WTC11 (cell line): ENCODE measurements at regions not wholly inside any gene's neighbourhood (a gene's known extent, or its start where the extent isn't known, plus 50 kb on each side); places are given as distances from the start of the nearest gene placed in this dataset.

Experiments
- ATAC-seq: fragments of 200-7000 bp; cut with Tn5 transposase; 2 replicates; pipeline ENCODE4 v1.10.0; 2021; ENCODE audit warnings: mild to moderate bottlenecking, moderate library complexity
- CTCF ChIA-PET: fragments of 300-600 bp; sonication (Branson Sonifier 250); formaldehyde crosslinking; loops from one replicate; lab custom pipeline; 2021; ENCODE audit warnings: antibody characterized with exemption; lab: Charles Lee
- POLR2A ChIA-PET: fragments of 350-600 bp; sonication (Branson Sonifier 250); formaldehyde crosslinking; loops from one replicate; lab custom pipeline; 2021; ENCODE audit warnings: antibody characterized with exemption; lab: Charles Lee
- DNase-seq: peaks from one replicate; pipeline ENCODE4 v3.0.0; 2021; ENCODE audit warnings: low spot score
- H3K27ac Mint-ChIP-seq: 2 replicates; pipeline ENCODE4 v1.8.0; 2021; ENCODE audit warnings: mixed read lengths
- H3K27me3 Mint-ChIP-seq: 2 replicates; pipeline ENCODE4 v1.8.0; 2021; ENCODE audit warnings: low read depth, mild to moderate bottlenecking, moderate library complexity, mixed read lengths
- H3K36me3 Mint-ChIP-seq: 2 replicates; pipeline ENCODE4 v1.8.0; 2021; ENCODE audit warnings: mixed read lengths
- H3K4me1 Mint-ChIP-seq: 2 replicates; pipeline ENCODE4 v1.8.0; 2022; ENCODE audit warnings: mixed read lengths
- H3K4me3 Mint-ChIP-seq: 2 replicates; pipeline ENCODE4 v1.8.0; 2021; ENCODE audit warnings: mild to moderate bottlenecking, moderate library complexity, mixed read lengths
- H3K9me3 Mint-ChIP-seq: 2 replicates; pipeline ENCODE4 v1.8.0; 2021; ENCODE audit warnings: mixed read lengths
- AR ChIP-seq: fragments of 250-450 bp; sonication (Bioruptor Pico); IDR thresholded peaks from 2 replicates; pipeline ENCODE4 v1.9.0; 2021; ENCODE audit warnings: mild to moderate bottlenecking
- ATF2 ChIP-seq: sonication (generic); formaldehyde crosslinking; IDR thresholded peaks from 2 replicates; pipeline ENCODE4 v1.8.1; 2022; ENCODE audit warnings: low read depth, missing genetic modification reagents, borderline replicate concordance
- CREM ChIP-seq: sonication (generic); formaldehyde crosslinking; IDR thresholded peaks from 2 replicates; pipeline ENCODE4 v1.8.1; 2022; ENCODE audit warnings: mild to moderate bottlenecking, missing genetic modification reagents, moderate library complexity
- FOXJ3 ChIP-seq: sonication (generic); formaldehyde crosslinking; IDR thresholded peaks from 2 replicates; pipeline ENCODE4 v1.9.0; 2021; ENCODE audit warnings: missing genetic modification reagents, mild to moderate bottlenecking, borderline replicate concordance
- FOXK1 ChIP-seq: sonication (generic); formaldehyde crosslinking; IDR thresholded peaks from 2 replicates; pipeline ENCODE4 v1.8.0; 2022; ENCODE audit warnings: mild to moderate bottlenecking, moderate library complexity, missing genetic modification reagents
- GTF2I ChIP-seq: fragments of 250-450 bp; sonication (Bioruptor Pico); conservative IDR thresholded peaks from 2 replicates; pipeline ENCODE4 v1.4.0; 2021; ENCODE audit warnings: mild to moderate bottlenecking
- HMGA2 ChIP-seq: fragments of 250-450 bp; sonication (Bioruptor Pico); IDR thresholded peaks from 2 replicates; pipeline ENCODE4 v1.4.0; 2021; ENCODE audit warnings: mild to moderate bottlenecking, moderate library complexity
- KAT7 ChIP-seq: sonication (generic); formaldehyde crosslinking; IDR thresholded peaks from 2 replicates; pipeline ENCODE4 v1.8.1; 2023; ENCODE audit warnings: missing genetic modification reagents, mild to moderate bottlenecking, borderline replicate concordance
- MLX ChIP-seq: sonication (generic); formaldehyde crosslinking; IDR thresholded peaks from 2 replicates; pipeline ENCODE4 v1.8.1; 2023; ENCODE audit warnings: mild to moderate bottlenecking, missing genetic modification reagents, moderate library complexity
- OVOL2 ChIP-seq: fragments of 250-450 bp; sonication (Bioruptor Pico); IDR thresholded peaks from 2 replicates; pipeline ENCODE4 v1.9.0; 2021; ENCODE audit warnings: mild to moderate bottlenecking, borderline replicate concordance
- SMAD3 ChIP-seq: sonication (generic); formaldehyde crosslinking; IDR thresholded peaks from 2 replicates; pipeline ENCODE4 v1.8.0; 2022; ENCODE audit warnings: missing genetic modification reagents, mild to moderate bottlenecking, borderline replicate concordance
- TEAD4 ChIP-seq: sonication (generic); formaldehyde crosslinking; IDR thresholded peaks from 2 replicates; pipeline ENCODE4 v1.8.0; 2022; ENCODE audit warnings: mild to moderate bottlenecking, missing genetic modification reagents
- ZBTB43 ChIP-seq: sonication (generic); formaldehyde crosslinking; IDR thresholded peaks from 2 replicates; pipeline ENCODE4 v1.8.1; 2023; ENCODE audit warnings: mild to moderate bottlenecking, missing genetic modification reagents
- ZNF219 ChIP-seq: sonication (generic); formaldehyde crosslinking; IDR thresholded peaks from 2 replicates; pipeline ENCODE4 v1.8.0; 2023; ENCODE audit warnings: missing genetic modification reagents, mild to moderate bottlenecking, borderline replicate concordance
- ZNF232 ChIP-seq: sonication (generic); formaldehyde crosslinking; IDR thresholded peaks from 2 replicates; pipeline ENCODE4 v1.8.0; 2022; ENCODE audit warnings: mild to moderate bottlenecking, missing genetic modification reagents
- ZNF416 ChIP-seq: fragments of 250-450 bp; sonication (Bioruptor Pico); IDR thresholded peaks from 2 replicates; pipeline ENCODE4 v1.9.0; 2021; ENCODE audit warnings: mild to moderate bottlenecking, inconsistent platforms
- TF ChIP-seq, protein P1 (sequence below): fragments of 250-450 bp; sonication (Bioruptor Pico); IDR thresholded peaks from 2 replicates; pipeline ENCODE4 v1.9.0; 2021; ENCODE audit warnings: moderate library complexity, mild to moderate bottlenecking, inconsistent platforms, borderline replicate concordance
- TF ChIP-seq, protein P2 (sequence below): sonication (generic); formaldehyde crosslinking; conservative IDR thresholded peaks from 2 replicates; pipeline ENCODE4 v1.8.1; 2023; ENCODE audit warnings: mild to moderate bottlenecking, low read depth, missing genetic modification reagents, moderate library complexity
- TF ChIP-seq, protein P3 (sequence below): fragments of 250-450 bp; sonication (Bioruptor Pico); conservative IDR thresholded peaks from 2 replicates; pipeline ENCODE4 v1.9.0; 2021; ENCODE audit warnings: mild to moderate bottlenecking

GRCh38 chr10:62534031-62534430 is 159.9 kb downstream of the ZNF365 start:
- TF ChIP-seq ZNF232 (CRISPR knock-in tag) (no peak), FOXJ3 (no peak)
- TF ChIP-seq, all 79 proteins: peak for 0
- DNase-seq (no peak), ATAC-seq (no peak)
- peaks cover 11% of the 10 kb centered on the region for H3K4me1 Mint-ChIP-seq
- POLR2A ChIA-PET = no interaction called here
- no peaks in the 10 kb centered on the region for H3K36me3 Mint-ChIP-seq
- H3K27me3 Mint-ChIP-seq = no peaks in the 10 kb centered on the region
- H3K4me3 Mint-ChIP-seq = no peak overlapping the region
- peaks cover 4% of the 10 kb centered on the region; the same call in 1 of the 2 replicates for H3K9me3 Mint-ChIP-seq
- no peak overlapping the region for H3K27ac Mint-ChIP-seq
- CTCF ChIA-PET = no interaction called here

- Mint-ChIP-seq H3K36me3 (no peaks in the 10 kb centered on the region), H3K4me3 (no peak overlapping the region)
- TF ChIP-seq, protein P1, sequence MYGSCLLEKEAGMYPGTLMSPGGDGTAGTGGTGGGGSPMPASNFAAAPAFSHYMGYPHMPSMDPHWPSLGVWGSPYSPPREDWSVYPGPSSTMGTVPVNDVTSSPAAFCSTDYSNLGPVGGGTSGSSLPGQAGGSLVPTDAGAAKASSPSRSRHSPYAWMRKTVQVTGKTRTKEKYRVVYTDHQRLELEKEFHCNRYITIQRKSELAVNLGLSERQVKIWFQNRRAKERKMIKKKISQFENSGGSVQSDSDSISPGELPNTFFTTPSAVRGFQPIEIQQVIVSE (CRISPR knock-in tag) = no peak
- TF ChIP-seq ZNF416 = no peak
- no peak for TF ChIP-seq ZNF219 (CRISPR knock-in tag)
- no peak for TF ChIP-seq ZBTB43 (CRISPR knock-in tag)
- no peak for TF ChIP-seq TEAD4 (CRISPR knock-in tag)
- TF ChIP-seq KAT7 (CRISPR knock-in tag) = no peak
- TF ChIP-seq SMAD3 (CRISPR knock-in tag) = no peak
- TF ChIP-seq OVOL2 (CRISPR knock-in tag) = no peak
- TF ChIP-seq, protein P2, sequence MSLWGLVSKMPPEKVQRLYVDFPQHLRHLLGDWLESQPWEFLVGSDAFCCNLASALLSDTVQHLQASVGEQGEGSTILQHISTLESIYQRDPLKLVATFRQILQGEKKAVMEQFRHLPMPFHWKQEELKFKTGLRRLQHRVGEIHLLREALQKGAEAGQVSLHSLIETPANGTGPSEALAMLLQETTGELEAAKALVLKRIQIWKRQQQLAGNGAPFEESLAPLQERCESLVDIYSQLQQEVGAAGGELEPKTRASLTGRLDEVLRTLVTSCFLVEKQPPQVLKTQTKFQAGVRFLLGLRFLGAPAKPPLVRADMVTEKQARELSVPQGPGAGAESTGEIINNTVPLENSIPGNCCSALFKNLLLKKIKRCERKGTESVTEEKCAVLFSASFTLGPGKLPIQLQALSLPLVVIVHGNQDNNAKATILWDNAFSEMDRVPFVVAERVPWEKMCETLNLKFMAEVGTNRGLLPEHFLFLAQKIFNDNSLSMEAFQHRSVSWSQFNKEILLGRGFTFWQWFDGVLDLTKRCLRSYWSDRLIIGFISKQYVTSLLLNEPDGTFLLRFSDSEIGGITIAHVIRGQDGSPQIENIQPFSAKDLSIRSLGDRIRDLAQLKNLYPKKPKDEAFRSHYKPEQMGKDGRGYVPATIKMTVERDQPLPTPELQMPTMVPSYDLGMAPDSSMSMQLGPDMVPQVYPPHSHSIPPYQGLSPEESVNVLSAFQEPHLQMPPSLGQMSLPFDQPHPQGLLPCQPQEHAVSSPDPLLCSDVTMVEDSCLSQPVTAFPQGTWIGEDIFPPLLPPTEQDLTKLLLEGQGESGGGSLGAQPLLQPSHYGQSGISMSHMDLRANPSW (CRISPR knock-in tag) = no peak
- TF ChIP-seq ATF2 (CRISPR knock-in tag) = no peak
- TF ChIP-seq, all 79 proteins: peak for 0
These were observed 164.4 kb downstream of the ZNF365 start for GRCh38 chr10:62538606-62539005.

GRCh38 chr10:62540389-62540788 is 166.2 kb downstream of the ZNF365 start:
- Mint-ChIP-seq H3K4me1 (peaks cover 6% of the 10 kb centered on the region), H3K9me3 (peaks cover 7% of the 10 kb centered on the region), H3K27me3 (no peaks in the 10 kb centered on the region), H3K36me3 (no peaks in the 10 kb centered on the region), H3K4me3 (no peak overlapping the region), H3K27ac (no peak overlapping the region)
- POLR2A ChIA-PET = no interaction called here
- ATAC-seq (no peak), DNase-seq (no peak)
- CTCF ChIA-PET = interaction anchor here (1.4 kb wide), 1 partner anchor 48 kb away, joined by 4 read pairs; no protein-coding TSS in a partner anchor
- TF ChIP-seq CREM (CRISPR knock-in tag) = no peak
- TF ChIP-seq KAT7 (CRISPR knock-in tag) = no peak
- TF ChIP-seq FOXK1 (CRISPR knock-in tag) = no peak
- TF ChIP-seq ZNF416 = no peak
- TF ChIP-seq, protein P3, sequence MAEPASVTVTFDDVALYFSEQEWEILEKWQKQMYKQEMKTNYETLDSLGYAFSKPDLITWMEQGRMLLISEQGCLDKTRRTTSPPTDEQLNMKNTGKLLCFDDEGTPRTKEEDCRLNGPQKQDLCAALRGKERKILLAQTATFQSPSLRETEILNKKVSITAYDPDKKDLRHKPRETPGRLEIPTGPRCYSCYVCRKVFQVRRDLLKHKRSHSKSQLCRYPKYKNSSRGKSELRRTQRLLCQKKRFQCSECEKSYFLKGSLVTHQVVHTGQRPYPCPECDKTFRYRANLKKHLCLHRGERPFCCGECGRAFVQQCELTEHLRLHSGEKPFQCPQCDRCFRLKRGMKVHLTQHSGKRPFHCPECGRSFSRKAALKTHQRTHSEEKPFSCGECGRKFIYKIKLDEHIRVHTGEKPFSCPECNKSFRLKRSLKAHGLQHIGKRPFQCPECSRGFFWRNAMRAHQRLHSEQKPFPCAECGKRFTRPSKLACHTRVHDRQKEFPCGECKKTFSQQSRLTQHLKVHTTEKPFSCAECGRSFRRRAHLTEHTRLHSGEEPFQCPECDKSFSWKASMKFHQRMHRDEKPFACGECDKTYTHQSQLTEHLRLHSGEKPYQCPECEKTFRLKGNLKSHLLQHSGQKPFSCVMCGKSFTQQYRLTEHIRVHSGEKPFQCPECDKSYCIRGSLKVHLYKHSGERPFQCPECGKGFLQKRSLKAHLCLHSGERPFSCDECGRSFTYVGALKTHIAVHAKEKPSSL = no peak
- no peak for TF ChIP-seq HMGA2 (CRISPR knock-in tag)
- TF ChIP-seq GTF2I (CRISPR knock-in tag) = no peak
- TF ChIP-seq MLX (CRISPR knock-in tag) = no peak
- TF ChIP-seq AR (CRISPR knock-in tag) = no peak

More at GRCh38 chr10:62538606-62539005, 164.4 kb downstream of the ZNF365 start:
- POLR2A ChIA-PET = no interaction called here
- no peak overlapping the region for H3K27ac Mint-ChIP-seq
- H3K4me1 Mint-ChIP-seq = peaks cover 11% of the 10 kb centered on the region
- ATAC-seq (no peak), DNase-seq (no peak)
- peaks cover 7% of the 10 kb centered on the region for H3K9me3 Mint-ChIP-seq
- CTCF ChIA-PET = no interaction called here
- H3K27me3 Mint-ChIP-seq = no peaks in the 10 kb centered on the region
